ENCODE measurements at regions not wholly inside any gene's neighbourhood (a gene's known extent, or its start where the extent isn't known, plus 50 kb on each side); places are given as distances from the start of the nearest gene placed in this dataset.

DNA sequence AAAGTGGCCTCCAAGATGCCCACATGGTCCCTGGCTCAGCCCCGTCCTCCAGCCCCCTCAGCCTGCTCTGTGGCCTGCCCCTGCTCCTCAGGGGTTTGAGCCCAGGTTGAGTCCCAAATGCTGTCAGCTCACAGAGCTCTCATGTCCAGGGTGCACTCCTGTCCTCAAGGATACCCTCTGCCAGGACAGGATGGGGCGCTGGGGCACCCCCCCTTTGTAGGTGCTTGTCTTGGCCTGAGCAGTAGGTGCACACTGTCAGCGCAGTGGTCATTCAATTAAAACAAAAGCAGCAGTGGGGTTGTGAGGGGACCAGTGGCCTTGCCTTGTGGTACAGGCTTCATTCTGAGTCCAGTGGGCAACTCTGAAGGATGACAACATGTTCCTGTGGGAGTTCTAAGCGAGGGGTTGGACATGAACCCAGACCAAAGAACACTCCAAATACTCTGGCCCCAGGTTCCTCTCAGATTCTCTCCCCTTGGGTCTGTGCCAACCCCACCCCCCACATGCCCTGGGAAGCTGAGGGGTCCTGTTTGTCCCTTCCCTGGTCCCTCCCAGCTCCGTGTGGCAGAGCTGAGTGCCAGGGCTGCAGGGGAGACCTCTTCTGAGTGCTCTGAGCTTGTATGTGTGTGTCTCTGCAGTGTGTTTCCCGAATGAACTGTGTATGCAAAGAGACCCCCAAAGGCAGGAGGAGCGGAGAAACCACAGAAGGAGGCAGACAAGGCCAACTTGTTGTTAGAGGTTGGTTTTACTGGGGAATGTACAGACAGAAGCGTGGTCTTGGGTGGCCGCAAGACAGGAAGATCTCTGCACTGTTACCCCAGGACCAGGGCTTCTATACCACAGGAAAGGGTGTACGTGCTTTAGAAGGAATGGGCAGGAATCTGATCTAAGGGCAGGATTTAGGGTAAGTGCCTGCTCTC, 155.6 kb upstream of the HS6ST1 start:
- TF ChIP-seq, protein P1, sequence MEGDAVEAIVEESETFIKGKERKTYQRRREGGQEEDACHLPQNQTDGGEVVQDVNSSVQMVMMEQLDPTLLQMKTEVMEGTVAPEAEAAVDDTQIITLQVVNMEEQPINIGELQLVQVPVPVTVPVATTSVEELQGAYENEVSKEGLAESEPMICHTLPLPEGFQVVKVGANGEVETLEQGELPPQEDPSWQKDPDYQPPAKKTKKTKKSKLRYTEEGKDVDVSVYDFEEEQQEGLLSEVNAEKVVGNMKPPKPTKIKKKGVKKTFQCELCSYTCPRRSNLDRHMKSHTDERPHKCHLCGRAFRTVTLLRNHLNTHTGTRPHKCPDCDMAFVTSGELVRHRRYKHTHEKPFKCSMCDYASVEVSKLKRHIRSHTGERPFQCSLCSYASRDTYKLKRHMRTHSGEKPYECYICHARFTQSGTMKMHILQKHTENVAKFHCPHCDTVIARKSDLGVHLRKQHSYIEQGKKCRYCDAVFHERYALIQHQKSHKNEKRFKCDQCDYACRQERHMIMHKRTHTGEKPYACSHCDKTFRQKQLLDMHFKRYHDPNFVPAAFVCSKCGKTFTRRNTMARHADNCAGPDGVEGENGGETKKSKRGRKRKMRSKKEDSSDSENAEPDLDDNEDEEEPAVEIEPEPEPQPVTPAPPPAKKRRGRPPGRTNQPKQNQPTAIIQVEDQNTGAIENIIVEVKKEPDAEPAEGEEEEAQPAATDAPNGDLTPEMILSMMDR (IDR thresholded peaks at IDR 0.05; ENCODE audit: poor library complexity) = no peak
- TF ChIP-seq EZH2 (IDR thresholded peaks at IDR 0.05; ENCODE audit: borderline replicate concordance) (no peak), EZH2phosphoT487 (IDR thresholded peaks at IDR 0.05; ENCODE audit: low read depth, severe bottlenecking, unreplicated experiment) (no peak)
